A549 (cell line): ENCODE measurements at regions not wholly inside any gene's neighbourhood (a gene's known extent, or its start where the extent isn't known, plus 50 kb on each side); places are given as distances from the start of the nearest gene placed in this dataset.
A peak's percentile ranks its signal among the peaks of the same experiment; 100 is the strongest.

Experiments used
- ATAC-seq, 2 experiments: fragments of 200-7000 bp in 1 of 2; fragments of >200 bp in 1 of 2; cut with Nextera tagmentation in 1 of 2; cut with Tn5 transposase in 1 of 2; 3 replicates each; pipeline versions ENCODE4 v1.8.0 to v1.9.1; 2018 to 2020; ENCODE audit warnings: mild to moderate bottlenecking in 1 of 2, moderate library complexity in 1 of 2
- CTCF ChIA-PET: fragments of 300-600 bp; sonication (Branson Sonifier 250); formaldehyde crosslinking; extraction: SDS; loops from one replicate; lab custom pipeline; 2021; ENCODE audit warnings: antibody characterized with exemption, inconsistent platforms; lab: Yijun Ruan, JAX
- POLR2A ChIA-PET: fragments of 350-600 bp; formaldehyde crosslinking; extraction: SDS; loops from one replicate; lab custom pipeline; 2021; ENCODE audit warnings: antibody characterized with exemption, inconsistent platforms; lab: Yijun Ruan, JAX
- DNase-seq, 2 experiments: peaks; one replicate each; pipeline versions ENCODE4 v3.0.0 to v3.0.0-alpha.2; 2011 to 2016; ENCODE audit warnings: low read depth in 1 of 2, low spot score in 1 of 2
- FAIRE-seq: peaks from 2 replicates; lab custom pipeline; 2011; peaks lifted over from hg19 to GRCh38; lab: Jason Lieb, UNC
- H3K27ac ChIP-seq, 2 experiments: fragments of >200 bp; sonication (Bioruptor Twin); formaldehyde crosslinking; 3 replicates each; pipeline ENCODE4 v1.5.1; 2016 to 2017
- H3K4me1 ChIP-seq: fragments of >200 bp; sonication (Bioruptor Twin); formaldehyde crosslinking; 3 replicates; pipeline ENCODE4 v1.6.1; 2016
- H3K4me2 ChIP-seq: fragments of >200 bp; sonication (Bioruptor Twin); formaldehyde crosslinking; 3 replicates; pipeline ENCODE4 v1.6.1; 2016
- H3K4me3 ChIP-seq: fragments of >200 bp; sonication (Bioruptor Twin); formaldehyde crosslinking; 3 replicates; pipeline ENCODE4 v1.5.1; 2016
- H3K9me3 ChIP-seq: fragments of >200 bp; sonication (Bioruptor Twin); formaldehyde crosslinking; 3 replicates; pipeline ENCODE4 v1.6.1; 2016
- BHLHE40 ChIP-seq: IDR thresholded peaks from 2 replicates; pipeline ENCODE4 v1.6.1; 2012; ENCODE audit warnings: low read depth, low read length, inconsistent platforms
- CBX2 ChIP-seq: fragments of 200-600 bp; sonication (generic); IDR thresholded peaks from 2 replicates; pipeline ENCODE4 v1.6.1; 2016; ENCODE audit warnings: low read depth, mild to moderate bottlenecking, borderline replicate concordance
- CBX8 ChIP-seq: fragments of 200-600 bp; sonication (generic); IDR thresholded peaks from 2 replicates; pipeline ENCODE4 v1.6.1; 2016
- CHD2 ChIP-seq: fragments of 150-350 bp; IDR thresholded peaks from 2 replicates; pipeline ENCODE4 v1.6.1; 2014; ENCODE audit warnings: low read length; ENCODE audit not compliant: partially characterized antibody
- CHD4 ChIP-seq: fragments of 200-600 bp; sonication (generic); IDR thresholded peaks from 2 replicates; pipeline ENCODE4 v1.6.1; 2016; ENCODE audit warnings: antibody characterized with exemption, mild to moderate bottlenecking, borderline replicate concordance
- EHMT2 ChIP-seq: fragments of 200-600 bp; sonication (generic); IDR thresholded peaks from 2 replicates; pipeline ENCODE4 v1.6.1; 2016; ENCODE audit warnings: antibody characterized with exemption, low read depth, mild to moderate bottlenecking, moderate library complexity
- EP300 ChIP-seq, 2 experiments: fragments of >200 bp; sonication (Bioruptor Twin); formaldehyde crosslinking; IDR thresholded peaks; 2 replicates in 1 of 2; 3 replicates in 1 of 2; pipeline ENCODE4 v1.6.1; 2016 to 2017
- HEYL ChIP-seq: fragments of 250-450 bp; sonication (Bioruptor Pico); IDR thresholded peaks from 2 replicates; pipeline ENCODE4 v1.8.0; 2021; ENCODE audit warnings: mild to moderate bottlenecking, moderate library complexity
- HOXB5 ChIP-seq: fragments of 250-450 bp; sonication (Bioruptor Pico); IDR thresholded peaks from 2 replicates; pipeline ENCODE4 v1.5.0; 2020; ENCODE audit warnings: mild to moderate bottlenecking, moderate library complexity
- JUNB ChIP-seq: fragments of >200 bp; sonication (Bioruptor Twin); formaldehyde crosslinking; IDR thresholded peaks from 2 replicates; pipeline ENCODE4 v1.6.1; 2016
- KDM5A ChIP-seq: fragments of 200-600 bp; sonication (generic); IDR thresholded peaks from 2 replicates; pipeline ENCODE4 v1.6.1; 2016; ENCODE audit warnings: antibody characterized with exemption, mild to moderate bottlenecking
- MAZ ChIP-seq: fragments of 150-350 bp; IDR thresholded peaks from 2 replicates; pipeline ENCODE4 v1.6.1; 2014; ENCODE audit warnings: antibody characterized with exemption, low read depth, low read length, borderline replicate concordance
- MYC ChIP-seq: IDR thresholded peaks from 2 replicates; pipeline ENCODE4 v1.6.1; 2012; ENCODE audit warnings: mild to moderate bottlenecking, inconsistent platforms, low read length, improper control_type of control experiment, borderline replicate concordance
- RAD21 ChIP-seq, 2 experiments: fragments of >200 bp in 1 of 2; sonication (Bioruptor Twin) in 1 of 2; formaldehyde crosslinking in 1 of 2; IDR thresholded peaks in 1 of 2; conservative IDR thresholded peaks in 1 of 2; 2 replicates in 1 of 2; 3 replicates in 1 of 2; pipeline ENCODE4 v1.6.1; 2012 to 2018; ENCODE audit warnings: inconsistent platforms in 1 of 2
- RARB ChIP-seq: fragments of 250-450 bp; sonication (Bioruptor Pico); IDR thresholded peaks from 2 replicates; pipeline ENCODE4 v1.8.0; 2021; ENCODE audit warnings: mild to moderate bottlenecking, moderate library complexity
- TP53 ChIP-seq: fragments of 250-450 bp; sonication (Bioruptor Pico); IDR thresholded peaks from 2 replicates; pipeline ENCODE4 v1.5.0; 2021; ENCODE audit warnings: mild to moderate bottlenecking, moderate library complexity
- ZSCAN20 ChIP-seq: fragments of 250-450 bp; sonication (Bioruptor Pico); IDR thresholded peaks from 2 replicates; pipeline ENCODE4 v1.8.0; 2022; ENCODE audit warnings: mild to moderate bottlenecking, moderate library complexity
- WGBS: methylation state at CpG from one replicate; pipeline ENCODE4 v1.1.6; 2017; ENCODE audit errors: missing lambda C conversion rate; 5-methylcytosine and 5-hydroxymethylcytosine counted together
- TF ChIP-seq, protein P1 (sequence below): fragments of >200 bp; sonication (Bioruptor Twin); formaldehyde crosslinking; IDR thresholded peaks from 2 replicates; pipeline ENCODE4 v1.6.1; 2016
- TF ChIP-seq, protein P2 (sequence below): fragments of 150-350 bp; IDR thresholded peaks from 2 replicates; pipeline ENCODE4 v1.6.1; 2014; ENCODE audit warnings: low read depth, mild to moderate bottlenecking, low read length
- TF ChIP-seq, protein P3 (sequence below): IDR thresholded peaks from 2 replicates; pipeline ENCODE4 v1.6.1; 2012
- TF ChIP-seq, protein P4 (sequence below): fragments of 200-600 bp; sonication (generic); IDR thresholded peaks from 2 replicates; pipeline ENCODE4 v1.6.1; 2016; ENCODE audit warnings: antibody characterized with exemption, mild to moderate bottlenecking, moderate library complexity
- TF ChIP-seq, protein P5 (sequence below): fragments of >200 bp; sonication (Bioruptor Twin); formaldehyde crosslinking; IDR thresholded peaks from 3 replicates; pipeline ENCODE4 v1.6.1; 2016

DNA sequence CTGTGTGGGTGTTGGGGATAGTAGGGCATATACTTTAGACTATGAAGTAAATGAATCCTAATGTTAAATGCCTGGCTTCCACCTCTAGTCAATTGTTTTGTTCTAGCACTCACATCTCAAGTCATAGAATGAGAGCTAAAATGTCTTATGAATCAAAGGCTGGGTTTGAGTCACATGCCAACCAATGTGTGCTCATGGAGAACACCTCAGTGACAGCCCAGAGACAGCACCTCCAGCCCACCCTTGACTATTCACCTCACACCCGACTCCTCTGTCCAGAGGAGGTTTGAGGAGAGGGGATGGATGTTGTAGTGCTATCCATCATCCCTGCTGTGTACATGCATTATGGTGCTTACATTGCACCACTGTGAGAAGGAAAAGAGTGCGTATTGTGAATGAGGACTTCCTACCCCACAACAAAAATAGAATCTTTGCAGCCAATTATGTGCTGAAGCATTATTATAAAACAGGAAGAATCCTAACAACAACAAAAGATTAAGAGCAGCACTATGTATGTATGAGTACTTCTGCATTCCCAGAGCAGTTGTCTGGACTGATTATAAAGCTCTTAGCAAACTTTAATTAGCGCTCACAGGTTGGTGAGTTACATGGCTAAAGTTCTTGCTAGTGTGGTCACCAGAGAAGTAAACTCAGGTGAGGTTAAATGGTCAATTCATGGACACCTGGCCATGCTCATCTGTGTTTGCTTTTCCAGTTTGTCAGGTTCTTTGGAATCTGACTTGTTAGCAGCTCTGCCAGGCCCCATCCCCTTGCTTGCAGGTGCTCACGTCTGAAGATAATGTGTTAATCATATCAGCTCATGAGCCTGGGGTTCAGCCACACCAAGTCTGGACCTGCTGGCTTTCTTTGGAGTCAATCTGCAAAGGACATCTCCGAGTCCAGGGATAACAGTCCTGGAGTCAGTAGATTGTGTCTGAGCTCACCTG lies 55.3 kb upstream of the NABP1 start:
- no peak for ATAC-seq
- no peaks in the 10 kb centered on the region for H3K9me3 ChIP-seq
- no peak overlapping the region for H3K4me3 ChIP-seq
- no peak overlapping the region for H3K27ac ChIP-seq
- ChIA-PET CTCF (interaction anchor here (0.6 to 0.7 kb wide), 3 partner anchors 56 to 929 kb away, joined by 3 to 4 read pairs (median 3); no protein-coding TSS in a partner anchor), POLR2A (no interaction called here)
- FAIRE-seq: no peak
- TF ChIP-seq CBX2: no peak
- TF ChIP-seq TP53 (CRISPR knock-in tag): no peak
- no peak for TF ChIP-seq MYC
- TF ChIP-seq, protein P1, sequence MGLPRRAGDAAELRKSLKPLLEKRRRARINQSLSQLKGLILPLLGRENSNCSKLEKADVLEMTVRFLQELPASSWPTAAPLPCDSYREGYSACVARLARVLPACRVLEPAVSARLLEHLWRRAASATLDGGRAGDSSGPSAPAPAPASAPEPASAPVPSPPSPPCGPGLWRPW: no peak
- no peak for TF ChIP-seq ZSCAN20 (CRISPR knock-in tag)
- TF ChIP-seq CHD2: no peak
- TF ChIP-seq, protein P2, sequence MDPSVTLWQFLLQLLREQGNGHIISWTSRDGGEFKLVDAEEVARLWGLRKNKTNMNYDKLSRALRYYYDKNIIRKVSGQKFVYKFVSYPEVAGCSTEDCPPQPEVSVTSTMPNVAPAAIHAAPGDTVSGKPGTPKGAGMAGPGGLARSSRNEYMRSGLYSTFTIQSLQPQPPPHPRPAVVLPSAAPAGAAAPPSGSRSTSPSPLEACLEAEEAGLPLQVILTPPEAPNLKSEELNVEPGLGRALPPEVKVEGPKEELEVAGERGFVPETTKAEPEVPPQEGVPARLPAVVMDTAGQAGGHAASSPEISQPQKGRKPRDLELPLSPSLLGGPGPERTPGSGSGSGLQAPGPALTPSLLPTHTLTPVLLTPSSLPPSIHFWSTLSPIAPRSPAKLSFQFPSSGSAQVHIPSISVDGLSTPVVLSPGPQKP: no peak
- TF ChIP-seq MAZ: no peak
- TF ChIP-seq, protein P3, sequence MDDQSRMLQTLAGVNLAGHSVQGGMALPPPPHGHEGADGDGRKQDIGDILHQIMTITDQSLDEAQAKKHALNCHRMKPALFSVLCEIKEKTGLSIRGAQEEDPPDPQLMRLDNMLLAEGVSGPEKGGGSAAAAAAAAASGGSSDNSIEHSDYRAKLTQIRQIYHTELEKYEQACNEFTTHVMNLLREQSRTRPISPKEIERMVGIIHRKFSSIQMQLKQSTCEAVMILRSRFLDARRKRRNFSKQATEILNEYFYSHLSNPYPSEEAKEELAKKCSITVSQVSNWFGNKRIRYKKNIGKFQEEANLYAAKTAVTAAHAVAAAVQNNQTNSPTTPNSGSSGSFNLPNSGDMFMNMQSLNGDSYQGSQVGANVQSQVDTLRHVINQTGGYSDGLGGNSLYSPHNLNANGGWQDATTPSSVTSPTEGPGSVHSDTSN: no peak
- TF ChIP-seq KDM5A: no peak
- no peak for TF ChIP-seq CBX8
- TF ChIP-seq CHD4: no peak
- TF ChIP-seq, protein P4, sequence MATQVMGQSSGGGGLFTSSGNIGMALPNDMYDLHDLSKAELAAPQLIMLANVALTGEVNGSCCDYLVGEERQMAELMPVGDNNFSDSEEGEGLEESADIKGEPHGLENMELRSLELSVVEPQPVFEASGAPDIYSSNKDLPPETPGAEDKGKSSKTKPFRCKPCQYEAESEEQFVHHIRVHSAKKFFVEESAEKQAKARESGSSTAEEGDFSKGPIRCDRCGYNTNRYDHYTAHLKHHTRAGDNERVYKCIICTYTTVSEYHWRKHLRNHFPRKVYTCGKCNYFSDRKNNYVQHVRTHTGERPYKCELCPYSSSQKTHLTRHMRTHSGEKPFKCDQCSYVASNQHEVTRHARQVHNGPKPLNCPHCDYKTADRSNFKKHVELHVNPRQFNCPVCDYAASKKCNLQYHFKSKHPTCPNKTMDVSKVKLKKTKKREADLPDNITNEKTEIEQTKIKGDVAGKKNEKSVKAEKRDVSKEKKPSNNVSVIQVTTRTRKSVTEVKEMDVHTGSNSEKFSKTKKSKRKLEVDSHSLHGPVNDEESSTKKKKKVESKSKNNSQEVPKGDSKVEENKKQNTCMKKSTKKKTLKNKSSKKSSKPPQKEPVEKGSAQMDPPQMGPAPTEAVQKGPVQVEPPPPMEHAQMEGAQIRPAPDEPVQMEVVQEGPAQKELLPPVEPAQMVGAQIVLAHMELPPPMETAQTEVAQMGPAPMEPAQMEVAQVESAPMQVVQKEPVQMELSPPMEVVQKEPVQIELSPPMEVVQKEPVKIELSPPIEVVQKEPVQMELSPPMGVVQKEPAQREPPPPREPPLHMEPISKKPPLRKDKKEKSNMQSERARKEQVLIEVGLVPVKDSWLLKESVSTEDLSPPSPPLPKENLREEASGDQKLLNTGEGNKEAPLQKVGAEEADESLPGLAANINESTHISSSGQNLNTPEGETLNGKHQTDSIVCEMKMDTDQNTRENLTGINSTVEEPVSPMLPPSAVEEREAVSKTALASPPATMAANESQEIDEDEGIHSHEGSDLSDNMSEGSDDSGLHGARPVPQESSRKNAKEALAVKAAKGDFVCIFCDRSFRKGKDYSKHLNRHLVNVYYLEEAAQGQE: no peak
- no peak for TF ChIP-seq RARB (CRISPR knock-in tag)
- no peak for TF ChIP-seq BHLHE40
- no peak for TF ChIP-seq EHMT2
- no peak for DNase-seq
- WGBS: 81% methylated on average over 5 of the region's 5 CpGs
- H3K4me2 ChIP-seq: no peak overlapping the region
- H3K4me1 ChIP-seq: peaks cover 23% of the 10 kb centered on the region

DNA sequence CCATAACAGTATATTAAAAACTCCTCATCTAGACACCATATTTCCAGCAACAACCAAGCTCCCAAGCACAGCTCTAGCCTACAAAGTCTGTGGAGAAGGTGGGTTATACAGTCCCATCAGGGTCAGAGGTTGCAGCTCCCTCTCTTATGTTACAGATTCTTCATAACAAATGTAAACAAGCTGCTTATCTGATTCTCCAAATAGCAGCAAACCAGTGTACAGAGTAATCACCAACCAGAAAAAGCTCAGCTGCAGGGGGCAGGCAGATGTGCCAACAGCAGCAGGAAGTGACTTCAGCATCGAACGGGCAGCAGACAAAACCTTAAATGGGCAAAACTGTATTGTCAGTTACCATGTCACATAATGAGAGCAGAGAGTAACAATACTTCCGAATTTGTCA lies 52.9 kb upstream of the NABP1 start:
- 83% methylated on average over 3 of the region's 3 CpGs for WGBS
- H3K4me1 ChIP-seq: peaks cover 22% of the 10 kb centered on the region
- ATAC-seq: no peak; a peak in 1 of 6 replicates
- CTCF ChIA-PET: interaction anchor here (0.7 kb wide), 1 partner anchor 70 kb away, joined by 3 read pairs; no protein-coding TSS in a partner anchor
- POLR2A ChIA-PET: no interaction called here
- no peak overlapping the region for H3K4me3 ChIP-seq
- peak in 1 of 2 experiments; percentile 55 for DNase-seq
- no peak overlapping the region for H3K4me2 ChIP-seq
- peak overlapping the region in 1 of 2 experiments; percentile 13; a peak in 3 of 6 replicates for H3K27ac ChIP-seq
- H3K9me3 ChIP-seq: no peaks in the 10 kb centered on the region
- FAIRE-seq: no peak
- TF ChIP-seq JUNB (no peak), CHD2 (no peak), CBX8 (no peak), HOXB5 (CRISPR knock-in tag) (no peak), CHD4 (no peak), MAZ (no peak), BHLHE40 (no peak), EP300 (IDR thresholded peaks at IDR 0.05) (no peak), HEYL (CRISPR knock-in tag) (no peak), RAD21 (conservative IDR thresholded peaks at IDR 0.05 in 1 of 2, IDR thresholded peaks at IDR 0.05 in 1 of 2) (no peak)
- TF ChIP-seq, protein P5, sequence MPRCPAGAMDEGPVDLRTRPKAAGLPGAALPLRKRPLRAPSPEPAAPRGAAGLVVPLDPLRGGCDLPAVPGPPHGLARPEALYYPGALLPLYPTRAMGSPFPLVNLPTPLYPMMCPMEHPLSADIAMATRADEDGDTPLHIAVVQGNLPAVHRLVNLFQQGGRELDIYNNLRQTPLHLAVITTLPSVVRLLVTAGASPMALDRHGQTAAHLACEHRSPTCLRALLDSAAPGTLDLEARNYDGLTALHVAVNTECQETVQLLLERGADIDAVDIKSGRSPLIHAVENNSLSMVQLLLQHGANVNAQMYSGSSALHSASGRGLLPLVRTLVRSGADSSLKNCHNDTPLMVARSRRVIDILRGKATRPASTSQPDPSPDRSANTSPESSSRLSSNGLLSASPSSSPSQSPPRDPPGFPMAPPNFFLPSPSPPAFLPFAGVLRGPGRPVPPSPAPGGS: no peak
- TF ChIP-seq, protein P4: no peak
